ENCODE measurements at regions not wholly inside any gene's neighbourhood (a gene's known extent, or its start where the extent isn't known, plus 50 kb on each side); places are given as distances from the start of the nearest gene placed in this dataset.

- H2AFZ ChIP-seq (ENCODE audit: low read depth, low read length): no peak overlapping the region
- no peak overlapping the region for H3K4me3 ChIP-seq (ENCODE audit: low read length)
- H3K4me2 ChIP-seq (ENCODE audit: low read length): no peak overlapping the region
- no peaks in the 10 kb centered on the region for H3F3A ChIP-seq (ENCODE audit: insufficient read depth, low read length, poor library complexity, severe bottlenecking)
- no peaks in the 10 kb centered on the region for H3K9me3 ChIP-seq (ENCODE audit: low read length)
- H4K20me1 ChIP-seq (ENCODE audit: insufficient read depth): no peaks in the 10 kb centered on the region
- H3K9ac ChIP-seq (ENCODE audit: low read length): no peak overlapping the region
- H3K36me3 ChIP-seq (ENCODE audit: insufficient read depth, low read length): no peaks in the 10 kb centered on the region
- H3K79me2 ChIP-seq (replicated peaks; ENCODE audit: insufficient read depth, low read length): no peaks in the 10 kb centered on the region
- TF ChIP-seq POLR2AphosphoS5 (IDR thresholded peaks at IDR 0.05) (no peak), MXI1 (conservative IDR thresholded peaks at IDR 0.05; ENCODE audit: poor library complexity, severe bottlenecking) (no peak), EP300 (conservative IDR thresholded peaks at IDR 0.05; ENCODE audit: poor library complexity, severe bottlenecking) (no peak), TAF1 (IDR thresholded peaks at IDR 0.05; ENCODE audit: low read depth) (no peak), RAD21 (conservative IDR thresholded peaks at IDR 0.05) (no peak), REST (IDR thresholded peaks at IDR 0.05; ENCODE audit: borderline replicate concordance) (no peak), SMC3 (conservative IDR thresholded peaks at IDR 0.05; ENCODE audit: poor library complexity) (no peak), EZH2 (IDR thresholded peaks at IDR 0.05; ENCODE audit: borderline replicate concordance, insufficient read depth, low read length, poor library complexity, severe bottlenecking) (no peak), CTCF (IDR thresholded peaks at IDR 0.05; ENCODE audit: poor library complexity, severe bottlenecking) (no peak)
- H3K9me2 ChIP-seq (ENCODE audit: insufficient read depth, low read length): no peaks in the 10 kb centered on the region
- H3K27me3 ChIP-seq (ENCODE audit: insufficient read depth, low read depth, low read length): no peaks in the 10 kb centered on the region
- H3K27ac ChIP-seq (ENCODE audit: low read length): no peak overlapping the region
Observed at GRCh38 chr15:87508086-87508485, 748.5 kb downstream of the NTRK3 start.

GRCh38 chr15:87502173-87502572, 754.4 kb downstream of the NTRK3 start:
- Histone ChIP-seq H3K27me3 (ENCODE audit: insufficient read depth, low read depth, low read length) (no peaks in the 10 kb centered on the region), H3F3A (ENCODE audit: insufficient read depth, low read length, poor library complexity, severe bottlenecking) (no peaks in the 10 kb centered on the region), H3K4me3 (ENCODE audit: low read length) (no peak overlapping the region), H4K20me1 (ENCODE audit: insufficient read depth) (no peaks in the 10 kb centered on the region), H3K27ac (ENCODE audit: low read length) (no peak overlapping the region), H3K9ac (ENCODE audit: low read length) (no peak overlapping the region), H2AFZ (ENCODE audit: low read depth, low read length) (no peak overlapping the region), H3K79me2 (replicated peaks; ENCODE audit: insufficient read depth, low read length) (no peaks in the 10 kb centered on the region), H3K9me3 (ENCODE audit: low read length) (no peaks in the 10 kb centered on the region), H3K36me3 (ENCODE audit: insufficient read depth, low read length) (no peaks in the 10 kb centered on the region), H3K4me2 (ENCODE audit: low read length) (no peak overlapping the region), H3K9me2 (ENCODE audit: insufficient read depth, low read length) (no peaks in the 10 kb centered on the region)
- TF ChIP-seq RAD21 (conservative IDR thresholded peaks at IDR 0.05) (no peak), REST (IDR thresholded peaks at IDR 0.05; ENCODE audit: borderline replicate concordance) (no peak), CTCF (IDR thresholded peaks at IDR 0.05; ENCODE audit: poor library complexity, severe bottlenecking) (no peak), EP300 (conservative IDR thresholded peaks at IDR 0.05; ENCODE audit: poor library complexity, severe bottlenecking) (no peak), SMC3 (conservative IDR thresholded peaks at IDR 0.05; ENCODE audit: poor library complexity) (no peak), TAF1 (IDR thresholded peaks at IDR 0.05; ENCODE audit: low read depth) (no peak)

All from neural cell (in vitro differentiated cells).